SU-DHL-6 (cell line): ENCODE measurements at regions not wholly inside any gene's neighbourhood (a gene's known extent, or its start where the extent isn't known, plus 50 kb on each side); places are given as distances from the start of the nearest gene placed in this dataset.

ENCODE experiments used
- H2AFZ ChIP-seq: fragments of 200-600 bp; sonication (generic); 2 replicates; pipeline ENCODE4 v1.6.1; 2014; ENCODE audit warnings: low read depth, mild to moderate bottlenecking, moderate library complexity, mixed read lengths, antibody characterized with exemption, low read length; ENCODE audit not compliant: severe bottlenecking
- H3F3A ChIP-seq: fragments of 200-600 bp; shearing (Covaris generic); 2 replicates; pipeline ENCODE4 v1.6.0; 2016; ENCODE audit warnings: antibody characterized with exemption, mild to moderate bottlenecking; ENCODE audit not compliant: insufficient read depth
- H3K27ac ChIP-seq: fragments of 200-600 bp; sonication (generic); 2 replicates; pipeline ENCODE4 v1.5.1; 2016; ENCODE audit warnings: low read depth, mild to moderate bottlenecking, low read length, moderate library complexity, mixed read lengths
- H3K27me3 ChIP-seq: fragments of 200-600 bp; sonication (generic), shearing (Covaris generic); 2 replicates; pipeline ENCODE4 v1.6.0; 2014; ENCODE audit warnings: mild to moderate bottlenecking, low read length
- H3K36me3 ChIP-seq: fragments of 200-600 bp; sonication (generic); 2 replicates; pipeline ENCODE4 v1.6.1; 2014; ENCODE audit warnings: mild to moderate bottlenecking, low read length, mixed read lengths
- H3K4me2 ChIP-seq: fragments of 300-600, 200-600 bp; shearing (Covaris generic), sonication (generic); 2 replicates; pipeline ENCODE4 v1.6.0; 2014; ENCODE audit warnings: low read length, low read depth, mild to moderate bottlenecking; ENCODE audit not compliant: poor library complexity, severe bottlenecking
- H3K4me3 ChIP-seq: fragments of 200-600 bp; sonication (generic); 2 replicates; pipeline ENCODE4 v1.5.1; 2014; ENCODE audit warnings: antibody characterized with exemption, low read length, mild to moderate bottlenecking, mixed read lengths; ENCODE audit not compliant: insufficient read depth, poor library complexity, severe bottlenecking
- H3K79me2 ChIP-seq: fragments of 200-600 bp; sonication (generic); 2 replicates; pipeline ENCODE4 v1.6.1; 2014; ENCODE audit warnings: mild to moderate bottlenecking, low read length, moderate library complexity; ENCODE audit not compliant: insufficient read depth
- H3K9ac ChIP-seq: fragments of 200-600 bp; sonication (generic); 2 replicates; pipeline ENCODE4 v1.7.0; 2014; ENCODE audit warnings: mild to moderate bottlenecking, low read length
- H3K9me2 ChIP-seq: fragments of 200-600 bp; sonication (generic); replicated peaks from 2 replicates; pipeline ENCODE4 v1.6.1; 2014; ENCODE audit warnings: low read length; ENCODE audit not compliant: insufficient read depth
- H3K9me3 ChIP-seq: fragments of 200-600 bp; sonication (generic); 2 replicates; pipeline ENCODE4 v1.6.1; 2014; ENCODE audit warnings: low read length, mixed read lengths; ENCODE audit not compliant: insufficient read depth
- H4K20me1 ChIP-seq: fragments of 200-600 bp; sonication (generic); 2 replicates; pipeline ENCODE4 v1.6.1; 2014; ENCODE audit warnings: low read depth, mild to moderate bottlenecking, antibody characterized with exemption, low read length, moderate library complexity, mixed read lengths
- EZH2phosphoT487 ChIP-seq: fragments of 200-600 bp; sonication (generic), shearing (Covaris generic); conservative IDR thresholded peaks from 2 replicates; pipeline ENCODE4 v1.6.1; 2018; ENCODE audit warnings: mild to moderate bottlenecking, antibody characterized with exemption, low read length, moderate library complexity, mixed read lengths
- TF ChIP-seq, protein P1 (sequence below): fragments of 200-600 bp; sonication (generic); IDR thresholded peaks from one replicate; pipeline ENCODE4 v1.5.1; 2017; ENCODE audit warnings: antibody characterized with exemption, mild to moderate bottlenecking, low read length, moderate library complexity; ENCODE audit not compliant: insufficient read depth, poor library complexity, severe bottlenecking

DNA sequence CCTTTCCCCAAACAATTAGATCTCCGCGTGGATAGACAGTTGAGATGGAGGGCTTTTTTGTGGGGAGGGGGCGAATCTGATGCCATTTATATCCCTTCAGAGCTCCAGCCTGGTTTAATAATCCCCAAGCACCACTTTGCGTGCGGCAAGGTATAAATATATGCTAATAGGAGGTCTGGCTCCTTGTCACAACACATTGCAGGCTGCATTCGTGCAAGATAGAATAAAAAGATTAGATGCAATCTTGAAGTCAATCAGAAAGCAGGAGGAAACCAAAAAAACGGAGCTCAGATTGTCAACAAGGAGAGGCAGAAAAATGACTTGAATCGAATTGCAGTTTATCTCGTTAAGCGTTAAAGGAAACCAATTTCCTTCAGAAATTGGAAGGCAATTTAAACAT lies 248.7 kb downstream of the SPTSSA start:
- Histone ChIP-seq H3K4me3 (no peak overlapping the region), H3K79me2 (no peaks in the 10 kb centered on the region), H2AFZ (no peak overlapping the region), H3K27me3 (no peaks in the 10 kb centered on the region), H4K20me1 (no peaks in the 10 kb centered on the region), H3K27ac (no peak overlapping the region), H3K4me2 (no peak overlapping the region), H3K9me2 (no peaks in the 10 kb centered on the region), H3F3A (no peaks in the 10 kb centered on the region), H3K9ac (no peak overlapping the region), H3K36me3 (no peaks in the 10 kb centered on the region), H3K9me3 (no peaks in the 10 kb centered on the region)
- TF ChIP-seq, protein P1, sequence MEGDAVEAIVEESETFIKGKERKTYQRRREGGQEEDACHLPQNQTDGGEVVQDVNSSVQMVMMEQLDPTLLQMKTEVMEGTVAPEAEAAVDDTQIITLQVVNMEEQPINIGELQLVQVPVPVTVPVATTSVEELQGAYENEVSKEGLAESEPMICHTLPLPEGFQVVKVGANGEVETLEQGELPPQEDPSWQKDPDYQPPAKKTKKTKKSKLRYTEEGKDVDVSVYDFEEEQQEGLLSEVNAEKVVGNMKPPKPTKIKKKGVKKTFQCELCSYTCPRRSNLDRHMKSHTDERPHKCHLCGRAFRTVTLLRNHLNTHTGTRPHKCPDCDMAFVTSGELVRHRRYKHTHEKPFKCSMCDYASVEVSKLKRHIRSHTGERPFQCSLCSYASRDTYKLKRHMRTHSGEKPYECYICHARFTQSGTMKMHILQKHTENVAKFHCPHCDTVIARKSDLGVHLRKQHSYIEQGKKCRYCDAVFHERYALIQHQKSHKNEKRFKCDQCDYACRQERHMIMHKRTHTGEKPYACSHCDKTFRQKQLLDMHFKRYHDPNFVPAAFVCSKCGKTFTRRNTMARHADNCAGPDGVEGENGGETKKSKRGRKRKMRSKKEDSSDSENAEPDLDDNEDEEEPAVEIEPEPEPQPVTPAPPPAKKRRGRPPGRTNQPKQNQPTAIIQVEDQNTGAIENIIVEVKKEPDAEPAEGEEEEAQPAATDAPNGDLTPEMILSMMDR: no peak
- no peak for TF ChIP-seq EZH2phosphoT487

DNA sequence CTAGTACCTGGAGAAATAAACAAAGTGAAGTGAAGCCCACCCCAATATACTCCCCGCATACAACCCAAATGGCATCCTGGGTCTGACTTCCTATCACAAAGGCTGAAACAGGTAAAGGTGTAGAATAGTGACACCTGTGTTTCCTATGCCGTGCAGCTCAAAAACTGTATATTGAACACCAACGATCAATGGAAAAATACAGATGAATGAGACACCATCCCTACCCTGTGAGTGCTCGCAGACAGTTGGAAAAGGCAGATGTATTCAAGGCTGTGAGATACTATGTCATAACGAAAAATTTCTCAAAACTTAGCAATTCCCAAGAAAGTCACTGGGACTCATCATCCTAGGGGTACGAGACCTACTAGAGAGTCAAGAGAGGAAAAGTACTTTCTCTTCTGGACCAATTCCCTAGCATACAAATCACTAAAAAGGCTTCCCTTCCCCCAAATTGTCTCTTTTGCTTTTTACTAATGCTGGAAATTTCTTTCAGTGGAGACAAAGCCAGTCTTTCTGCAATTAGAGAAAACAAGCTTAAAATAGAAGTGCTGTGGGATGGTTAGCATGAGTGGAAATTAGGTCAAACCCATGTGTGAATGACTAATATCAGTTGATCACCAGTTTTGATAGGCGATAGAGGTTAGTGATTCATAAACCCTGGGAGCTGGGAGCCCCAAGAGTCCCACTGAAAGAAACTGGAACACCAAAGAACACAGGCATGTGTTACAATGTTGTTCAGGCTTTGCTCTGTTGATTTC lies 249.7 kb downstream of the SPTSSA start:
- H3K36me3 ChIP-seq: no peaks in the 10 kb centered on the region
- no peak for TF ChIP-seq EZH2phosphoT487
- TF ChIP-seq, protein P1: no peak
- H4K20me1 ChIP-seq: no peaks in the 10 kb centered on the region
- H3K4me3 ChIP-seq: no peak overlapping the region
- H3F3A ChIP-seq: no peaks in the 10 kb centered on the region
- H3K9me2 ChIP-seq: no peaks in the 10 kb centered on the region
- no peak overlapping the region for H3K4me2 ChIP-seq
- no peak overlapping the region for H3K9ac ChIP-seq
- no peaks in the 10 kb centered on the region for H3K9me3 ChIP-seq
- no peak overlapping the region for H2AFZ ChIP-seq
- no peaks in the 10 kb centered on the region for H3K27me3 ChIP-seq
- H3K27ac ChIP-seq: no peak overlapping the region
- no peaks in the 10 kb centered on the region for H3K79me2 ChIP-seq

DNA sequence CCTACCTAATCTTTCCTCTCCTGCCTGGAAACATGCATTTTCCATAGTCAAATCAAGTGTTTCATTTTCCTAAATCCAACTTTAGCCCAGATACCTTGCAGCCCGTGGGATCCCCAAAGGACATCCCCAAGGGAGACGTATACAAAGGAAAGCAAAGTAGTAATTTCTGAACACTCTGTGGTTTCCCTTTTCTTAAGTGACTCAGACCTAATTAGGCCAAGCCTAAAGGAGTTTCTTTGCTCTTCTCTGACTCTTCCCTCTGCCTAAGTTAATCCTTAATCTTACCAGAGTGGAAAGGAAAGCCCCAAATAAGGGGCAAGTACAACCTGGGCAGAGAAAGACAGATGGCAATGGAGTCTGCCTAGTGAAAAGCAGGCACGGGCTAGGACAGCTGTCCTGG lies 250.3 kb downstream of the SPTSSA start:
- H3K79me2 ChIP-seq: no peaks in the 10 kb centered on the region
- H3K9ac ChIP-seq: no peak overlapping the region
- H3K9me3 ChIP-seq: no peaks in the 10 kb centered on the region
- no peaks in the 10 kb centered on the region for H3K36me3 ChIP-seq
- no peaks in the 10 kb centered on the region for H3F3A ChIP-seq
- no peaks in the 10 kb centered on the region for H3K9me2 ChIP-seq
- TF ChIP-seq EZH2phosphoT487: no peak
- TF ChIP-seq, protein P1: no peak
- no peak overlapping the region for H3K4me2 ChIP-seq
- no peaks in the 10 kb centered on the region for H4K20me1 ChIP-seq
- H3K27ac ChIP-seq: no peak overlapping the region
- H2AFZ ChIP-seq: no peak overlapping the region
- no peak overlapping the region for H3K4me3 ChIP-seq
- H3K27me3 ChIP-seq: no peaks in the 10 kb centered on the region
